ENCODE measurements at regions not wholly inside any gene's neighbourhood (a gene's known extent, or its start where the extent isn't known, plus 50 kb on each side); places are given as distances from the start of the nearest gene placed in this dataset.
"Not testable (repeated sequence)": the region's sequence is repeated elsewhere in the genome, so short reads cannot be mapped to it uniquely, and the experiment has no call there.

GRCh38 chr2:59339121-59339836, 1098.2 kb upstream of the FANCL start:
- DNase-seq (ENCODE audit: low read depth, low spot score): no peak

GRCh38 chr2:59333007-59333406, 1091.9 kb upstream of the FANCL start:
- no peak for DNase-seq (ENCODE audit: low read depth, low spot score)

GRCh38 chr2:59326581-59327365, 1085.6 kb upstream of the FANCL start:
- DNase-seq (ENCODE audit: low read depth, low spot score): not testable (repeated sequence)

- no peak for DNase-seq (ENCODE audit: low read depth, low spot score)
These were observed 1081.7 kb upstream of the FANCL start for GRCh38 chr2:59322870-59323269.

GRCh38 chr2:59322005-59322404, 1080.9 kb upstream of the FANCL start:
- DNase-seq (ENCODE audit: low read depth, low spot score): no peak

- DNase-seq (ENCODE audit: low read depth, low spot score): no peak
These were observed 1073.1 kb upstream of the FANCL start for GRCh38 chr2:59314031-59314766.

- DNase-seq (ENCODE audit: low read depth, low spot score): no peak
These were observed 1072.1 kb upstream of the FANCL start for GRCh38 chr2:59312967-59313940.

- DNase-seq (ENCODE audit: low read depth, low spot score): no peak
These were observed 1070.9 kb upstream of the FANCL start for GRCh38 chr2:59312029-59312428.

GRCh38 chr2:59308108-59308507, 1067.0 kb upstream of the FANCL start:
- no peak for DNase-seq (ENCODE audit: low read depth, low spot score)

GRCh38 chr2:59307196-59307595, 1066.1 kb upstream of the FANCL start:
- DNase-seq (ENCODE audit: low read depth, low spot score): no peak

GRCh38 chr2:59303272-59303671, 1062.1 kb upstream of the FANCL start:
- no peak for DNase-seq (ENCODE audit: low read depth, low spot score)

GRCh38 chr2:59302683-59303082, 1061.6 kb upstream of the FANCL start:
- no peak for DNase-seq (ENCODE audit: low read depth, low spot score)

- no peak for DNase-seq (ENCODE audit: low read depth, low spot score)
These were observed 1060.6 kb upstream of the FANCL start for GRCh38 chr2:59301466-59302402.

- DNase-seq (ENCODE audit: low read depth, low spot score): no peak
These were observed 1056.7 kb upstream of the FANCL start for GRCh38 chr2:59297816-59298215.

GRCh38 chr2:59296279-59296678, 1055.2 kb upstream of the FANCL start:
- DNase-seq (ENCODE audit: low read depth, low spot score): no peak

- no peak for DNase-seq (ENCODE audit: low read depth, low spot score)
These were observed 1054.5 kb upstream of the FANCL start for GRCh38 chr2:59295524-59296162.

GRCh38 chr2:59288771-59289170, 1047.6 kb upstream of the FANCL start:
- DNase-seq (ENCODE audit: low read depth, low spot score): no peak

- DNase-seq (ENCODE audit: low read depth, low spot score): no peak
These were observed 1041.4 kb upstream of the FANCL start for GRCh38 chr2:59282374-59283057.

- no peak for DNase-seq (ENCODE audit: low read depth, low spot score)
These were observed 1036.5 kb upstream of the FANCL start for GRCh38 chr2:59277671-59278070.

All from smooth muscle cell of the brain vasculature (primary cell).